SK-N-SH (cell line): ENCODE measurements at regions not wholly inside any gene's neighbourhood (a gene's known extent, or its start where the extent isn't known, plus 50 kb on each side); places are given as distances from the start of the nearest gene placed in this dataset.

Experiments used
- CTCF ChIP-seq: fragments of 200-600 bp; sonication (generic); IDR thresholded peaks from 2 replicates; pipeline ENCODE4 v1.6.1; 2017; ENCODE audit warnings: antibody characterized with exemption, mild to moderate bottlenecking, moderate library complexity
- EZH2phosphoT487 ChIP-seq: fragments of 200-600 bp; sonication (generic); IDR thresholded peaks from 2 replicates; pipeline ENCODE4 v1.6.1; 2017; ENCODE audit warnings: low read depth, mixed run types, mild to moderate bottlenecking, antibody characterized with exemption, moderate library complexity, borderline replicate concordance
- JUND ChIP-seq: IDR thresholded peaks from 2 replicates; pipeline ENCODE4 v1.4.0; 2012
- MAX ChIP-seq: IDR thresholded peaks from 2 replicates; pipeline ENCODE4 v1.4.0; 2012; ENCODE audit warnings: low read depth
- NFIC ChIP-seq: IDR thresholded peaks from 2 replicates; pipeline ENCODE4 v1.4.0; 2012; ENCODE audit warnings: borderline replicate concordance
- PBX3 ChIP-seq: IDR thresholded peaks from 2 replicates; pipeline ENCODE4; 2012
- POLR2AphosphoS5 ChIP-seq: IDR thresholded peaks from 2 replicates; pipeline ENCODE4 v1.6.1; 2012; ENCODE audit warnings: low read depth, low read length
- REST ChIP-seq: IDR thresholded peaks from 2 replicates; pipeline ENCODE4 v1.6.1; 2012; ENCODE audit warnings: mild to moderate bottlenecking, low read depth, low read length, moderate library complexity
- RFX5 ChIP-seq: IDR thresholded peaks from 2 replicates; pipeline ENCODE4 v1.6.1; 2012; ENCODE audit warnings: mild to moderate bottlenecking, improper control_type of control experiment, low read length
- SMC3 ChIP-seq: IDR thresholded peaks from 2 replicates; pipeline ENCODE4 v1.6.1; 2012; ENCODE audit warnings: low read depth, low read length, improper control_type of control experiment
- TCF12 ChIP-seq: IDR thresholded peaks from 2 replicates; pipeline ENCODE4 v1.4.0; 2012
- TEAD4 ChIP-seq: IDR thresholded peaks from 2 replicates; pipeline ENCODE4 v1.4.0; 2012; ENCODE audit warnings: mild to moderate bottlenecking, borderline replicate concordance; ENCODE audit not compliant: insufficient read depth
- YY1 ChIP-seq: IDR thresholded peaks from 2 replicates; pipeline ENCODE4 v1.4.0; 2012; ENCODE audit warnings: low read depth, mild to moderate bottlenecking
- ZBTB33 ChIP-seq: IDR thresholded peaks from 2 replicates; pipeline ENCODE4 v1.4.0; 2012; ENCODE audit warnings: low read depth, borderline replicate concordance

GRCh38 chr13:89255844-89256406, 1584.8 kb downstream of the SLITRK5 start:
- no peak for TF ChIP-seq CTCF
- no peak for TF ChIP-seq MAX
- TF ChIP-seq SMC3, result no peak
- no peak for TF ChIP-seq JUND
- TF ChIP-seq EZH2phosphoT487, result no peak
- no peak for TF ChIP-seq POLR2AphosphoS5
- TF ChIP-seq PBX3, result no peak
- TF ChIP-seq YY1, result no peak
- TF ChIP-seq REST, result no peak
- no peak for TF ChIP-seq TEAD4
- TF ChIP-seq NFIC, result no peak
- TF ChIP-seq RFX5, result no peak
- no peak for TF ChIP-seq TCF12
- TF ChIP-seq ZBTB33, result no peak
